ENCODE measurements at regions not wholly inside any gene's neighbourhood (a gene's known extent, or its start where the extent isn't known, plus 50 kb on each side); places are given as distances from the start of the nearest gene placed in this dataset.

DNA sequence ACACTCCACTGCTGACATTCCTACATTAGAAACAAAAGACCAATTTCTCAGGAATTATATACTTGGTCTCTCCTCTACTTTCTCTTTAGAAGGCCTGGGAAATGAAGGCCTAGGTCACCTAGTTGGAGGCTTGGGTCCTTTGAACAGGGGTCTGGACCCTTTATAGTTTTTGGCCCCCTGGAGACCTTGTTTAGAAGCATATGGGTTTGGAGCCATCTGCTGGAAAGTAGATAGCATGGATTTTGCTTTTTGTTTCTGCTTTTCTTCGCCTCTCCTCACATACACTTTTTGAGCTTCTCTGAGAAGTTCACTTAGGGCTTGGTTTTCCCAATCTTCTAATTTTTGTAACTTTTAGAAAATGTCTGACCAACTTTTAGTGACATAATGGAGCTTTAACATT is 67.1 kb upstream of the CDK20 start:
- H3K4me3 ChIP-seq (ENCODE audit: low read depth, low read length) = no peak overlapping the region
- DNase-seq (ENCODE audit: low read depth) = no peak

DNA sequence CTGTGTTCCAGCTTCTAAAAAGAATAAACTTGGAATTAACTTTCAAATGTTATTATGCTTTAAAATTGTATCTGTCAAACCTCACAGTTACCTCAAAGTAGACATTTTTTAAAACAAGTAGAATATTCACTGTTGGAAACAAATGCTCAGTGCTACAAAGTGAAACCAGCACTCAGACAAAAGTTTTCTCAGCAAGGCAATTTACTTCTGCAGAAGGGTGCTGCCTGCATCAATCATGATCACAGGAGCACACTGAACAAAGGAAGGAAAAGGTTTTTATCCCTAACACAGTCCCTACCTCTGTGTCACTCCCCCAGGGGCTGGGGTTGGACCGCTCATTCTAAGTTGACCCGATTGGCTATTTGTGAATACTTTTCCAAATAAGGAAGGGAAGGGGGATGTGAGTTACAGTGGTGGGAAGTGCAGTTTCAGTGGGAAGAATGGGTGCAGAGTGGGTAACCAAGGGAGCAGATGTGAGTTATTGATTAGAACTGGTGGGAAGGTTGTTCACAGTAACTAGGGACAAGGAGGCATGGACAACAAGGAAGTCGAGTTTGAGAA is 63.0 kb upstream of the CDK20 start:
- no peak for DNase-seq (ENCODE audit: low read depth)
- no peak overlapping the region for H3K4me3 ChIP-seq (ENCODE audit: low read depth, low read length)

DNA sequence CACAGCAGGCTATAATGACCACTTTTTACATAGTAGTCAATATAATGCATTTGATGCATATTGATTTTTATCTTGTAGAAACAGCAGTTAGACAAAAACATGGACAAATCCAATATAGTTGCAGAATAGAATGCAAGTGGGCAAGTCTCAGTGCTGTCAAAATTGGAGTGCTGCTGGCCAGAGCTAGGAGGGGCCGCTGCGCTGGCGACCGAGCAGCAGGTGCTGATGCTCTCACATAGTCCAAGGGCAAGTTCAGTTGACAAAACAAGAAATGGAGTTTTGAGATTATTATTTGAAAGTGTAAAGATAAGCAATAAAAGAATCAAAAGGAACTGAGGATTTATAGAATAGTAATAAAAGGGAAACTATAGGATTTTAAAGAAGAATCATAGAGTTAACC is 60.6 kb upstream of the CDK20 start:
- no peak overlapping the region for H3K4me3 ChIP-seq (ENCODE audit: low read depth, low read length)
- no peak for DNase-seq (ENCODE audit: low read depth)

DNA sequence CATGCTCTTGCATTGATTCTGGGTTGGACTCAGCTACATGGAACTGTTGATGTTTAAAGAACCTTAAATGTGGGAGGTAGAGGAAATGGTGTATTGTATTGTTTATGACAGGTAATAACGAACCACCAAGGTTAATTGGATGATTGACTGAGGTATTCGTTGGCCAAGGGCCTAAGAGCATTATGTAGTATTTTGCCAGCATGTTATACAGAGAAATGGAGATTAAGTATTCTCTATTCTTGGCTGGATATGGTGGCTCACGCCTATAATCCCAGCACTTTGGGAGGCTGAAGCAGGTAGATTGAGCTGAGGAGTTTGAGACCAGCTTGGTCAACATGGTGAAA is 59.0 kb upstream of the CDK20 start:
- H3K4me3 ChIP-seq (ENCODE audit: low read depth, low read length) = no peak overlapping the region
- no peak for DNase-seq (ENCODE audit: low read depth)

DNA sequence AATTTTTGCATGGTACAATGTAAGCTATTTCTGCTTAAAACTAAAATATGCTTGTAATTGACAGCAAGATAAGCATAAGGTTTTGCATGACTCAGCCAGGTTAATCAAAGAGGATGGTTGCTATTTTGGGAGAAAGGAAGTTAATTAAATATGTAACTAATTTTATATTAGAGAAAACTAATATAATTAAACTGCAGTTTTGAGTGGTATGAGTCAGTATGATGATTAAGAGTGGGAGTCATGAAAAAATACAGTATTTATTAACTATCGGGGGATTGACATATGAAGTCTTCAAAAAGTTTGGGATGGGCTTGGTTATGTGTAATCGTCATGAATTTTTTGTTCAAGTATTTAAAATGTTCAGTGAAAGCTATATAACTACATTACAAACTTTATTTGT is 54.0 kb upstream of the CDK20 start:
- no peak overlapping the region for H3K4me3 ChIP-seq (ENCODE audit: low read depth, low read length)
- DNase-seq (ENCODE audit: low read depth) = no peak

DNA sequence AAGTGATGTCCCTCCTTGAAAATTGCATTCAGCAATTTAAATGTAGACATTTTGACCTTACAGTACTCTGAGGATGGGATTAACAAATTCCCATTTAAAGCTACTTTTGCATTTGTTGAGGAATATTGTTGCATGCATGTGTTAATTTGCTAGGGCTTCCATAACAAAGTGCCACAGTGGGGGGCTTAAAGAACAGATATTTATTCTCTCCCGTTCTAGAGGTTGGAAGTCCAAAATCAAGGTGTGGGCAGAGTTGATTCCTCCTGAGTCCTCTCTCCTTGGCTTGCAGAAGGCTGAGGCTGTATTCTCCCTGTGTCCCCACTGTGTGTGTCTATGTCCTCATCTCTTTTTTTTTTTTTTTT is 51.8 kb upstream of the CDK20 start:
- H3K4me3 ChIP-seq (ENCODE audit: low read depth, low read length) = no peak overlapping the region
- no peak for DNase-seq (ENCODE audit: low read depth)

DNA sequence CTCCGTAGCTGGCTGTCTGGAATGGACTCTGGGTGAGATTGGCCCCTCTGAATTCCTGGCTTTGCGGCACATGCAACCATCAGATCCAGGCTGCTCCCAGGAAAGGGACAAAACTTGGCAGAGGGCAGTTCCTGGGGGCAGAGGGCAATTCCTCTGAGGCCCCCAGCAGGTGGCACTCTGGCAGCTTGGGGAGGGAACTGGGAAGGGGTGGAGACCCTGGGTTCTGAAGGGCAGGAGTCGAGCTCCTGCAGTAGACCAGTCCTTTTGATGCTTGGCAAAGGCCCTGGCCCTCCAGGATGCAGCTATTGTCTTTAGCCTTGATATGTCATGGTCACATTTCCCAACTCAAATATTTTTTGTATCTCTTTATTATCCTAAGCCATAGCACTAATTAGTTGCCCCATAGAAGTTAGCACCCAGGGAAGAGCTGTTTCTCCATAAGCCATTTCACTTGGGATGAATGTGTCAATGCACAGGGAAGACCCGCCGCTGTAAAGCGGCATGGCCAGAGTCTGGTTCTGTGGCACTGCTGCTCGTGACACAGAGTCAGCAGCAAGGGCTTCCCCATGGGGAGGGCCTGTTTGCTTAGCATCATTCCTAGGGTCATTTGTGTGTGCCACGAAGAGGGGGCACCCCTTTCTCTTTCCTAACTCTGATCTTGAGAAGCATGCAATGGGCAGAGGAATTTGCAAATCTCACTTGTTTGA is 51.2 kb upstream of the CDK20 start:
- no peak overlapping the region for H3K4me3 ChIP-seq (ENCODE audit: low read depth, low read length)
- no peak for DNase-seq (ENCODE audit: low read depth)

DNA sequence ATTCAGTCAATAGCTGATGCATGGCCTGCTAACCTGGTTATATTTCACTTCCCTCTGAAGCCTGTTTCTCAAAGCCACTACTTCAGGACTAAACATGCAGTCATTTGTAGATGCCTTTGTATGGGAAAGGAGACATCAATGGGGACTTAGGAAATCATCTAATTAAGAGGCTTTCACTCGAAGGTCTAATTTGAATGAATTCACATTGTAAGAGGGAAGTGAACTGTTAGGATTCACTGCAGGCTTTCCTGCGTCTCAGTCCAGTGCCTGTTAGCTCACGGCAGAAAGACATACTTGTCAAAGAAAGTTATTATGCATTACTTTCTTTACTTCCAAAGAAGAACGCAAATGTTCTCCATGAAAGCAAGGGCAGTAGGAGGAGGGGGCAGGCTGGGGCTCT is 50.6 kb upstream of the CDK20 start:
- DNase-seq (ENCODE audit: low read depth) = no peak
- H3K4me3 ChIP-seq (ENCODE audit: low read depth, low read length) = no peak overlapping the region

All from skeletal muscle cell (primary cell).